LNCaP clone FGC (cell line): ENCODE measurements at regions not wholly inside any gene's neighbourhood (a gene's known extent, or its start where the extent isn't known, plus 50 kb on each side); places are given as distances from the start of the nearest gene placed in this dataset.

ENCODE experiments used
- DNase-seq: peaks from one replicate; pipeline ENCODE4 v3.0.0-alpha.2; 2011; ENCODE audit warnings: low read depth
- H3K4me3 ChIP-seq: 2 replicates; pipeline ENCODE4 v1.5.1; 2011; ENCODE audit warnings: mild to moderate bottlenecking, low read depth, low read length, control low read depth
- TF ChIP-seq, protein P1 (sequence below): IDR thresholded peaks from 2 replicates; pipeline ENCODE4 v1.5.1; 2012; ENCODE audit warnings: mild to moderate bottlenecking; ENCODE audit not compliant: control insufficient read depth, insufficient read depth; ENCODE audit errors: extremely low read depth

DNA sequence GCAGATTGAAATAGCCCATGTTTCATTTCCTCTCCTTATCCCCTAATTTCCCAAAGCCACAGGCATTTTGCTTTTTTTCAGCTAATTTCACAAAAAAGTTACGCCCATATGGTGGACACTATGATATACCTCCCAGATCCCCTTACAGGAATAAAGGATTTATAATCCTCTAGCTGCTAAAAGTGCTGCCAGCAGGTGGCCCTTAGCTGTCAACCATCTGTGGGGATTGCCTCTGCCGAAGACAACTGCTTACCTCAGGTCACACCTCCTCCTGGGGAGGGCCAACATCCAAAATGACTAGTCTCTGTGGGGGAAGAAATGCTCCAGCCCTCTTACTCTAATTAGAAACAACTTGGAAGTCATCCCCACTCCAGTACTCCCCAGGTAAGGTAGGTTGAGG, 61.0 kb upstream of the EPB41L3 start:
- H3K4me3 ChIP-seq: no peak overlapping the region
- TF ChIP-seq, protein P1, sequence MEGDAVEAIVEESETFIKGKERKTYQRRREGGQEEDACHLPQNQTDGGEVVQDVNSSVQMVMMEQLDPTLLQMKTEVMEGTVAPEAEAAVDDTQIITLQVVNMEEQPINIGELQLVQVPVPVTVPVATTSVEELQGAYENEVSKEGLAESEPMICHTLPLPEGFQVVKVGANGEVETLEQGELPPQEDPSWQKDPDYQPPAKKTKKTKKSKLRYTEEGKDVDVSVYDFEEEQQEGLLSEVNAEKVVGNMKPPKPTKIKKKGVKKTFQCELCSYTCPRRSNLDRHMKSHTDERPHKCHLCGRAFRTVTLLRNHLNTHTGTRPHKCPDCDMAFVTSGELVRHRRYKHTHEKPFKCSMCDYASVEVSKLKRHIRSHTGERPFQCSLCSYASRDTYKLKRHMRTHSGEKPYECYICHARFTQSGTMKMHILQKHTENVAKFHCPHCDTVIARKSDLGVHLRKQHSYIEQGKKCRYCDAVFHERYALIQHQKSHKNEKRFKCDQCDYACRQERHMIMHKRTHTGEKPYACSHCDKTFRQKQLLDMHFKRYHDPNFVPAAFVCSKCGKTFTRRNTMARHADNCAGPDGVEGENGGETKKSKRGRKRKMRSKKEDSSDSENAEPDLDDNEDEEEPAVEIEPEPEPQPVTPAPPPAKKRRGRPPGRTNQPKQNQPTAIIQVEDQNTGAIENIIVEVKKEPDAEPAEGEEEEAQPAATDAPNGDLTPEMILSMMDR: 0 out of 2 replicates have a peak, but pooled peaks have one; percentile 7
- no peak for DNase-seq

DNA sequence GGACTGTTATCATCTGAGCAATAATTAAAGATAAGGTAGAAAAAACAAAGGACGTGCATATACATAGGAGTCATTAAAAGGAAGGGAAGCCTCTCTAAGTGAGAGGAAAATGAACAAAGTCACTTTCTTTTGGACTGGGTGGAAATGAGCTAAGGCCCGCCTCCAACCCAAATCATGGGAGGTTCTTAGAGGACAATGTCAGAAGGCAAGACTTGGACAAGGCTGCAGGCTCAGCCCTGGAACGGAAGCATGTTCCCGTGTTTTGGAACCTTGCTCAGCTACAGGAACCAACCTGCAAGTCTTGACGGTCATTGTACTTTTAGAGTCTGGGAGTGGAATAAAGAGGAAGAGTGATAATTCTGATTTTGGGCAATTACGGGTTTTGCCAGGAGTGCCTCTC, 59.4 kb upstream of the EPB41L3 start:
- no peak for DNase-seq
- no peak overlapping the region for H3K4me3 ChIP-seq

DNA sequence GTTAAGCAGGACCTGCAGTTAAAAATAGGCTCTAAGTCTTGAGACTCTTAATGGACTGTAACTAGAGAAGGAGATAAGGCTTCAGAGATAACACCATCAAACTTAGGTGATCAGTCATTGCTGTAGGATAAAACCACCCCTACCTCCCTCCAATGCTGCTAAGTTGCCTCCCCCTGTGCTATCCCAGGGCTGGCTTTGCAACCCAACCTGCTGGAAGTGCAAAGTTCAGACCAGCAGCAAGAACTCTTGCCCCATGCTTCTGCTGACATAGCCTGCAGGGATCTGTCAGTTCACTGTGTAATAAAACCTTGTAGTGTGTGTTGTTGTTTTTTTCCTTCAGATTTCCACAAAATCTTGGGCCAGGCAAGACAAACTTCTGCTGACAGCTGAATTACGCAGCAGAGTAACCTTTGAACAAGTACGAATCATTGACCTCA, 57.4 kb upstream of the EPB41L3 start:
- TF ChIP-seq, protein P1: no peak
- H3K4me3 ChIP-seq: no peak overlapping the region
- DNase-seq: no peak

More for the DNA sequence above, 59.4 kb upstream of the EPB41L3 start:
- TF ChIP-seq, protein P1: no peak

DNA sequence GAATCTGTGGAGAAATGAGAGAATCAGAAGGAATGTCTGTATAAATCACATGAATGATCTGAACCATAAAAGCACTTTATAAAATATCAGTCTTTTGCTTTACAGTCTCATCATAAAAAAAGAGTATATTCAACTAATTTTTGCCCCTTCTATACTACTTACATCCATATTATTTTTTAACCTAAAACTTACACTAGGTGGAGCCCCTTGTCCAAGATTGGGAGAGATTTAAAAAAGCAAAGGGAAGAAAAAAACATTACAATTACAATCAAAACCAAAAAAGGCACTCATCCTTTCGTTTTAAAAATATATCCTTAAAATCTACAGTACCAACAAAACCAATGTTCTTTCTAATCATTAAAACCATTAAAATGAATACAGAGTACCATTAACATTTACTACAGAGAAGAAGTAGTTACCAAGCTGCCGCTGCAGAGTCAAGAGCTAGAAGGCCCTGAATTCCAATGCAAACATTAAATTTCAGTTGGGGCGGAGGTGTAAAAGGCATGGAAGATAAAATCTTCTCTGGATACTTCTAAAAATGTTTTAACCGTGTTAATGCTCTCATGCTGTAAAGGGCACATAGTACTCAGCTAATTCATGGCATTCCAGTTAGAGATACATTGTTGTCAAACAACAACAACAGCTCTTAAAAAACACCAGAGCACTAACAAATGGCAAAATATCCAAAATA, 56.7 kb upstream of the EPB41L3 start:
- no peak overlapping the region for H3K4me3 ChIP-seq

DNA sequence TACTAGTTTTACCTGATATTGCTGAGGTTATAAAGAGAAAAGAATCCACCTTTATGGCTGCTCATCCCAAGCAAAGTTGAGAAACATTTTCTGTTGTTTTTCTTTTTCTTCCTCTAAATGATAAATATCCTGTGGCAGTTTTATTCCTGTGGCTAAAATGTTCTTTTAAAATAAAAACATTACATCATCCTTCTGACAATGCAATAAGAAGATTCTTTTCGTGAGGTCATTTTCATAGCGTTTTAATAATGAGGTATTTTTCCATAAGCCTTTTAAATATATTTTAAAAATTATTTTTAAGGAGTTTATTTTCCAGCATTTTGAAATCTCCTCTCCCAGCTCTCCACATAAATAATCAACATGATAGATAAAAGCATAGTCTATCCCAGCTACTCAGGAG, 52.8 kb upstream of the EPB41L3 start:
- H3K4me3 ChIP-seq: no peak overlapping the region
- no peak for DNase-seq
- TF ChIP-seq, protein P1: no peak

More for the DNA sequence above, 56.7 kb upstream of the EPB41L3 start:
- peak; percentile 1 for DNase-seq
- TF ChIP-seq, protein P1: peak; percentile 34
